CD4-positive, alpha-beta T cell (primary cell): ENCODE measurements at regions not wholly inside any gene's neighbourhood (a gene's known extent, or its start where the extent isn't known, plus 50 kb on each side); places are given as distances from the start of the nearest gene placed in this dataset.

Experiments used
- ATAC-seq: fragments of 200-7000 bp; cut with Tn5 transposase; one replicate; pipeline ENCODE4 v1.10.0; 2022; ENCODE audit warnings: mild to moderate bottlenecking; ENCODE audit not compliant: poor library complexity
- CTCF ChIA-PET: fragments of 350-600 bp; sonication (Branson Sonifier 250); formaldehyde crosslinking; loops from one replicate; lab custom pipeline; 2021; ENCODE audit warnings: antibody characterized with exemption, inconsistent platforms; lab: Charles Lee
- POLR2A ChIA-PET: fragments of 350-600 bp; sonication (Branson Sonifier 250); formaldehyde crosslinking; loops from one replicate; lab custom pipeline; 2021; ENCODE audit warnings: antibody characterized with exemption, inconsistent platforms; lab: Charles Lee
- DNase-seq, 14 experiments: peaks; one replicate each; pipeline ENCODE4 v3.0.0-alpha.2; 2013 to 2020; ENCODE audit warnings: mixed read lengths in 2 of 14
- H3K27ac ChIP-seq, 2 donors: one replicate each; pipeline versions ENCODE4 v1.5.1 to v1.7.0; 2013; ENCODE audit warnings: low read length in 2 of 2, low read depth in 1 of 2, mild to moderate bottlenecking in 1 of 2
- H3K27me3 ChIP-seq, 2 experiments: 1 replicate in 1 of 2; 2 replicates in 1 of 2; pipeline versions ENCODE4 v1.6.1 to v1.7.0; 2013; ENCODE audit warnings: low read length in 2 of 2, control low read depth in 1 of 2, mild to moderate bottlenecking in 1 of 2, moderate library complexity in 1 of 2; ENCODE audit not compliant: insufficient read depth in 2 of 2, control insufficient read depth in 1 of 2
- H3K36me3 ChIP-seq: one replicate; pipeline ENCODE4 v1.6.1; 2013; ENCODE audit warnings: low read length, control low read depth; ENCODE audit not compliant: insufficient read depth
- H3K4me1 ChIP-seq: one replicate; pipeline ENCODE4 v1.6.1; 2013; ENCODE audit warnings: low read length, control low read depth; ENCODE audit not compliant: insufficient read depth
- H3K4me3 ChIP-seq: one replicate; pipeline ENCODE4 v1.5.1; 2013; ENCODE audit warnings: mild to moderate bottlenecking, low read length, moderate library complexity
- H3K9me3 ChIP-seq, 2 experiments: 1 replicate in 1 of 2; 2 replicates in 1 of 2; pipeline versions ENCODE4 v1.6.1 to v1.7.0; 2013; ENCODE audit warnings: low read length in 2 of 2, mild to moderate bottlenecking in 2 of 2, control low read depth in 1 of 2, moderate library complexity in 1 of 2; ENCODE audit not compliant: control insufficient read depth in 1 of 2, insufficient read depth in 1 of 2
- H3K27ac Mint-ChIP-seq: one replicate; pipeline ENCODE4 v1.8.0; 2020; ENCODE audit warnings: mixed read lengths
- H3K27me3 Mint-ChIP-seq: one replicate; pipeline ENCODE4 v1.8.0; 2021; ENCODE audit warnings: mixed read lengths
- H3K36me3 Mint-ChIP-seq: one replicate; pipeline ENCODE4 v1.8.0; 2021; ENCODE audit warnings: low read depth, mixed read lengths
- H3K4me1 Mint-ChIP-seq: one replicate; pipeline ENCODE4 v1.8.0; 2021; ENCODE audit warnings: low read depth, mixed read lengths
- H3K4me3 Mint-ChIP-seq: one replicate; pipeline ENCODE4 v1.8.0; 2020; ENCODE audit warnings: mild to moderate bottlenecking, mixed read lengths
- H3K9me3 Mint-ChIP-seq: one replicate; pipeline ENCODE4 v1.8.0; 2020; ENCODE audit warnings: mixed read lengths
- CTCF ChIP-seq: fragments of 200-600 bp; IDR thresholded peaks from one replicate; pipeline ENCODE4 v1.8.0; 2022; ENCODE audit warnings: antibody characterized with exemption, mild to moderate bottlenecking
- intact Hi-C, 2 experiments: fragments of 100-400 bp; cut with DNase I in 1 of 2; cut with micrococcal nuclease in 1 of 2; formaldehyde crosslinking; loops; one replicate each; pipeline versions ENCODE4 v1.15.1 to v1.9.0; 2023 to 2025; cut with DNase I, micrococcal nuclease

GRCh38 chr16:85180047-85180826 lies 68.0 kb upstream of the CIBAR2 start:
- intact Hi-C loops = no loop called here
- no peak for TF ChIP-seq CTCF
- peaks cover 0 to 12% of the 10 kb centered on the region in 2 experiments for H3K27me3 ChIP-seq
- no peak overlapping the region for H3K4me3 ChIP-seq
- no peak overlapping the region for H3K4me3 Mint-ChIP-seq
- no peak for DNase-seq
- H3K36me3 ChIP-seq = no peaks in the 10 kb centered on the region
- no peaks in the 10 kb centered on the region for H3K4me1 ChIP-seq
- H3K27ac Mint-ChIP-seq = no peak overlapping the region
- peaks cover 3% of the 10 kb centered on the region for H3K9me3 Mint-ChIP-seq
- no peak for ATAC-seq
- no peak overlapping the region for H3K27ac ChIP-seq
- no peaks in the 10 kb centered on the region for H3K36me3 Mint-ChIP-seq
- no peaks in the 10 kb centered on the region for H3K4me1 Mint-ChIP-seq
- H3K9me3 ChIP-seq = peaks cover 12 to 20% of the 10 kb centered on the region in 2 experiments
- POLR2A ChIA-PET = no interaction called here
- CTCF ChIA-PET = no interaction called here
- peaks cover 39% of the 10 kb centered on the region for H3K27me3 Mint-ChIP-seq

- no peaks in the 10 kb centered on the region for H3K36me3 ChIP-seq
- Mint-ChIP-seq H3K27me3 (peaks cover 35% of the 10 kb centered on the region), H3K27ac (no peak overlapping the region), H3K4me3 (no peak overlapping the region), H3K9me3 (peaks cover 3% of the 10 kb centered on the region), H3K36me3 (no peaks in the 10 kb centered on the region), H3K4me1 (no peaks in the 10 kb centered on the region)
- ChIA-PET CTCF (no interaction called here), POLR2A (no interaction called here)
- no peak for DNase-seq
- intact Hi-C loops = no loop called here
- H3K4me1 ChIP-seq = no peaks in the 10 kb centered on the region
- peaks cover 0 to 8% of the 10 kb centered on the region in 2 experiments for H3K27me3 ChIP-seq
- peaks cover 12 to 28% of the 10 kb centered on the region in 2 experiments for H3K9me3 ChIP-seq
- no peak for TF ChIP-seq CTCF
- ATAC-seq = no peak
- no peak overlapping the region for H3K4me3 ChIP-seq
- no peak overlapping the region for H3K27ac ChIP-seq
Observed at GRCh38 chr16:85180827-85181738, 68.8 kb upstream of the CIBAR2 start.

GRCh38 chr16:85181739-85182129 lies 69.5 kb upstream of the CIBAR2 start:
- CTCF ChIA-PET = no interaction called here

More at GRCh38 chr16:85181739-85182129, 69.5 kb upstream of the CIBAR2 start:
- POLR2A ChIA-PET = no interaction called here
- Mint-ChIP-seq H3K27me3 (peaks cover 30% of the 10 kb centered on the region), H3K36me3 (no peaks in the 10 kb centered on the region), H3K9me3 (peaks cover 3% of the 10 kb centered on the region), H3K4me3 (no peak overlapping the region), H3K27ac (no peak overlapping the region), H3K4me1 (no peaks in the 10 kb centered on the region)
- Histone ChIP-seq H3K36me3 (no peaks in the 10 kb centered on the region), H3K4me1 (no peaks in the 10 kb centered on the region), H3K4me3 (no peak overlapping the region), H3K27me3 (peaks cover 0 to 1% of the 10 kb centered on the region in 2 experiments), H3K27ac (no peak overlapping the region), H3K9me3 (peaks cover 12 to 28% of the 10 kb centered on the region in 2 experiments)
- no peak for ATAC-seq
- no peak for TF ChIP-seq CTCF
- DNase-seq = no peak
- intact Hi-C loops = no loop called here
